Upper lobe of left lung (tissue), 4 donors: ENCODE measurements at regions not wholly inside any gene's neighbourhood (a gene's known extent, or its start where the extent isn't known, plus 50 kb on each side); places are given as distances from the start of the nearest gene placed in this dataset.

Source experiments
- EP300 ChIP-seq, 4 donors: sonication (generic); formaldehyde crosslinking; IDR thresholded peaks; one replicate each; pipeline ENCODE4 v1.5.1; 2017; ENCODE audit warnings: antibody characterized with exemption in 4 of 4, control low read depth in 2 of 4
- POLR2A ChIP-seq, 4 donors: fragments of 450-650 bp; IDR thresholded peaks; one replicate each; pipeline ENCODE4 v1.5.1; 2016 to 2017; ENCODE audit warnings: antibody characterized with exemption in 4 of 4, mild to moderate bottlenecking in 2 of 4
- TF ChIP-seq, protein P1 (sequence below), 6 experiments: fragments of 450-650 bp in 4 of 6; fragments of 200-600 bp in 2 of 6; sonication (generic) in 2 of 6; IDR thresholded peaks; one replicate each; pipeline ENCODE4 v1.5.1; 2016 to 2019; ENCODE audit warnings: antibody characterized with exemption in 6 of 6

DNA sequence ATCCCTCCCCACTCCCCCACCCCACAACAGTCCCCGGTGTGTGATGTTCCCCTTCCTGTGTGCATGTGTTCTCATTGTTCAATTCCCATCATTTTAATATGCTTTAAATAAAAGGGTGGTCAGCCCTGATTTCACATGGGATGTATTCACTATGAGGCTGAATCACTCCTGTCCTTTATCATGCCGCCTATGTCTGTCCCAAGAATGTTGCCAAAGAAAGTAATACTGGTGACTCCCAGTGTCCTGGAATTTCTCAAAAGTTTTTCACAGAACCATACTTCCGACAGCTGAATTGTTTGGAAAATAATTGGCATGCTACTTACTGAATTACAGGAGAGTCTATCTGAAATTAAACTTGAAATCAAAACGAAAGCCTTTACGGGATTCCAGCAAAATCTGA lies 217.7 kb downstream of the HAO1 start:
- TF ChIP-seq EP300 (IDR thresholded peaks at IDR 0.05), result no peak
- TF ChIP-seq, protein P1, sequence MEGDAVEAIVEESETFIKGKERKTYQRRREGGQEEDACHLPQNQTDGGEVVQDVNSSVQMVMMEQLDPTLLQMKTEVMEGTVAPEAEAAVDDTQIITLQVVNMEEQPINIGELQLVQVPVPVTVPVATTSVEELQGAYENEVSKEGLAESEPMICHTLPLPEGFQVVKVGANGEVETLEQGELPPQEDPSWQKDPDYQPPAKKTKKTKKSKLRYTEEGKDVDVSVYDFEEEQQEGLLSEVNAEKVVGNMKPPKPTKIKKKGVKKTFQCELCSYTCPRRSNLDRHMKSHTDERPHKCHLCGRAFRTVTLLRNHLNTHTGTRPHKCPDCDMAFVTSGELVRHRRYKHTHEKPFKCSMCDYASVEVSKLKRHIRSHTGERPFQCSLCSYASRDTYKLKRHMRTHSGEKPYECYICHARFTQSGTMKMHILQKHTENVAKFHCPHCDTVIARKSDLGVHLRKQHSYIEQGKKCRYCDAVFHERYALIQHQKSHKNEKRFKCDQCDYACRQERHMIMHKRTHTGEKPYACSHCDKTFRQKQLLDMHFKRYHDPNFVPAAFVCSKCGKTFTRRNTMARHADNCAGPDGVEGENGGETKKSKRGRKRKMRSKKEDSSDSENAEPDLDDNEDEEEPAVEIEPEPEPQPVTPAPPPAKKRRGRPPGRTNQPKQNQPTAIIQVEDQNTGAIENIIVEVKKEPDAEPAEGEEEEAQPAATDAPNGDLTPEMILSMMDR (IDR thresholded peaks at IDR 0.05), result no peak
- TF ChIP-seq POLR2A (IDR thresholded peaks at IDR 0.05), result no peak
